ENCODE measurements at regions not wholly inside any gene's neighbourhood (a gene's known extent, or its start where the extent isn't known, plus 50 kb on each side); places are given as distances from the start of the nearest gene placed in this dataset.

GRCh38 chr2:238582159-238582558 lies 155.4 kb downstream of the ASB1 start:
- DNase-seq (ENCODE audit: low spot score), result no peak

GRCh38 chr2:238584617-238585016 lies 157.9 kb downstream of the ASB1 start:
- DNase-seq (ENCODE audit: low spot score), result no peak

GRCh38 chr2:238585836-238586821 lies 159.4 kb downstream of the ASB1 start:
- DNase-seq (ENCODE audit: low spot score), result peak; percentile 16

GRCh38 chr2:238586931-238587775 lies 160.4 kb downstream of the ASB1 start:
- DNase-seq (ENCODE audit: low spot score), result no peak

GRCh38 chr2:238587776-238588660 lies 161.3 kb downstream of the ASB1 start:
- DNase-seq (ENCODE audit: low spot score), result no peak

- no peak for DNase-seq (ENCODE audit: low spot score)
Measured at GRCh38 chr2:238589591-238590460, 163.1 kb downstream of the ASB1 start.

GRCh38 chr2:238591732-238592131 lies 165.0 kb downstream of the ASB1 start:
- no peak for DNase-seq (ENCODE audit: low spot score)

GRCh38 chr2:238593236-238593635 lies 166.5 kb downstream of the ASB1 start:
- DNase-seq (ENCODE audit: low spot score), result no peak

- DNase-seq (ENCODE audit: low spot score), result no peak
Measured at GRCh38 chr2:238593678-238594077, 167.0 kb downstream of the ASB1 start.

- no peak for DNase-seq (ENCODE audit: low spot score)
Measured at GRCh38 chr2:238594796-238595749, 168.3 kb downstream of the ASB1 start.

- DNase-seq (ENCODE audit: low spot score), result no peak
Measured at GRCh38 chr2:238595750-238596570, 169.2 kb downstream of the ASB1 start.

- DNase-seq (ENCODE audit: low spot score), result no peak
Measured at GRCh38 chr2:238596571-238597551, 170.1 kb downstream of the ASB1 start.

- no peak for DNase-seq (ENCODE audit: low spot score)
Measured at GRCh38 chr2:238597638-238598528, 171.2 kb downstream of the ASB1 start.

GRCh38 chr2:238598802-238599530 lies 172.2 kb downstream of the ASB1 start:
- no peak for DNase-seq (ENCODE audit: low spot score)

Data from cerebellar cortex (tissue), 1 donor.